Right lobe of liver (tissue), 4 donors: ENCODE measurements at regions not wholly inside any gene's neighbourhood (a gene's known extent, or its start where the extent isn't known, plus 50 kb on each side); places are given as distances from the start of the nearest gene placed in this dataset.
"Not testable (repeated sequence)": the region's sequence is repeated elsewhere in the genome, so short reads cannot be mapped to it uniquely, and the experiment has no call there.

Experiments used
- CTCF ChIP-seq, 4 donors: fragments of 200-600 bp in 3 of 4; fragments of 450-650 bp in 1 of 4; IDR thresholded peaks; one replicate each; pipeline versions ENCODE4 v1.5.1 to v1.8.0; 2016 to 2022; ENCODE audit warnings: antibody characterized with exemption in 4 of 4, mild to moderate bottlenecking in 2 of 4
- POLR2A ChIP-seq: fragments of 450-650 bp; IDR thresholded peaks from one replicate; pipeline ENCODE4 v1.6.1; 2017; ENCODE audit warnings: antibody characterized with exemption, mild to moderate bottlenecking
- donor health status: DM: no; HTN: no; CAD: no.
- donor health status: DM: no; HTN: no; CAD: no.
- donor health status: DM: no; HTN: yes; CAD: no.

- TF ChIP-seq CTCF (IDR thresholded peaks at IDR 0.05); POLR2A: not testable (repeated sequence)
Measured at GRCh38 chr17:62137013-62137733, 72.1 kb upstream of the MED13 start.
